GM18873 (cell line): ENCODE measurements at regions not wholly inside any gene's neighbourhood (a gene's known extent, or its start where the extent isn't known, plus 50 kb on each side); places are given as distances from the start of the nearest gene placed in this dataset.
"Not testable (repeated sequence)": the region's sequence is repeated elsewhere in the genome, so short reads cannot be mapped to it uniquely, and the experiment has no call there.

Experiments used
- ATAC-seq: cut with Tn5 transposase; IDR thresholded peaks from one replicate; pipeline ENCODE4 v1.9.1; 2021; ENCODE audit warnings: mild to moderate bottlenecking, moderate library complexity, moderate number of reproducible peaks; ENCODE audit not compliant: unreplicated experiment, low FRiP score

DNA sequence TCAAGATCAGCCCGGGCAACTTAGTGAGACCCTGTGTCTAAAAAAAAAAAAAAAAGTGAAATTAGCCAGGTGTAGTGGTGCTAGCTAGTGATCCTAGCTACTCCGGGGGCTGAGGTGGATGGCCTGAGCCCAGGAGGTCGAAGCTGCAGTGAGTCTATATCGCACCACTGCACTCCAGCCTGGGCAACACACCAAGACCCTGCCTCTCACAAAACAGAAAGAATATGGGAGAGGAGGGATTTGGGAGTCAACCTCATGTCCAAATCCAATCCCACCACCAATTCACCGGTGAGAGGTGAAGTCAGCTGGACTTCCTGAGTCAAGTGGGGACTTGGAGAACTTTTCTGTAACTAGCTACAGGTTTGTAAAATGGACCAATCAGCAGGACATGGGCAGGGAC is 80.5 kb upstream of the MFGE8 start:
- no peak for ATAC-seq

DNA sequence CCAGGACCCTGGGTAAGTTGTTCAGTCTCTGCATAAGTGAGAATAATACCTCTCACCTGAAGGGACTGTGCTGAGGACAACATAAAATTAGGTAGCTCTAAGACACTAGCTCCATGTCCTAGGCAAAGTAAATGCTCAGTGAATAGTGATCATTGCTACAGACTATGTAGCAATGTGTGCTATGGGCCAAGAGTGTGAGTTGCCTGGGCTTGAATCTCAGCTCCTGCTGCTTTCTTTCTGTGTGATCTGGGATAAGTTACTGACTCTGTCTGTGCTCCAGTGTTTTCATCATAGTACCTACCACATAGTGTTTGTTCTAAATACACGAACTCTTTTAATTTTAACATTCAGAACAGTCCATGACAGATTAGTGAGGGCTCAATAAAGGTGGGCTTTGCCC is 81.1 kb upstream of the MFGE8 start:
- ATAC-seq = no peak

DNA sequence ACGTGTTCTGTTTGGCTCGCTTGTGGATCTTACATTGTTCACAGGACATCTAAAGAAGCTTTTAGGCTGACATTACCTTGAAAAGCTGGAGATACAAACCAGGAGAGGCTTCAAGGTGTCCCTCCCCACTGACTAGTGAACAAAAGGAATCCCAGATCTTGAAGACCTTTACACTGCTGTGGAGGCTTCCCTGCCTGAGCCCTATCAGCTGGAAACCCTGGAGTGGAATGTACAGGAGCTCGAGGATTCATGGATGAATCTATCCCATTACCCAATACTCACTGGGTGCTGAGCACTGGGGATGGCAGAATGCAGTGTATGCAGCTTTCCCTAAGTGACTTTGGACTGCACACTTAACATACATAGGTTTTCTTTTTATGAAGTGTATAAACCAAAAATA is 82.3 kb upstream of the MFGE8 start:
- ATAC-seq = no peak

DNA sequence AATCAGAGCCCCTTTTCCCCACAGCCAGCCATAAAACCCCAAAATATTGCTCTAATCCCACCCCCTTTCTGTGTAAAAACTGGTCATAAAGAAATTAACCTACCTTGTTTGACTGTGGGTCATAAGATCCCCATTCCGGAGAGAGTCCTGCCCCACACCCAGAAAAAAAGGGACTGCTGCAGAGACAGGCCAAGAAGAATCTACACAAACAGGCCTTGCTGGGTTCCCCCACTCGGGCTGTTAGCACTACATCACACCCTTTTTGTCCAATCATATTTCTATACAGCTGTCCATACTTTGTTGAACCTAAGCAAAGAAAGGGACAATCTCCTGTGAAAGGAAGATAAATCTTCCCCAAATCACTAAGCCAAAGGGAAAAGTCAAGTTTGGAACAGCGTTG is 84.4 kb upstream of the MFGE8 start:
- no peak for ATAC-seq

DNA sequence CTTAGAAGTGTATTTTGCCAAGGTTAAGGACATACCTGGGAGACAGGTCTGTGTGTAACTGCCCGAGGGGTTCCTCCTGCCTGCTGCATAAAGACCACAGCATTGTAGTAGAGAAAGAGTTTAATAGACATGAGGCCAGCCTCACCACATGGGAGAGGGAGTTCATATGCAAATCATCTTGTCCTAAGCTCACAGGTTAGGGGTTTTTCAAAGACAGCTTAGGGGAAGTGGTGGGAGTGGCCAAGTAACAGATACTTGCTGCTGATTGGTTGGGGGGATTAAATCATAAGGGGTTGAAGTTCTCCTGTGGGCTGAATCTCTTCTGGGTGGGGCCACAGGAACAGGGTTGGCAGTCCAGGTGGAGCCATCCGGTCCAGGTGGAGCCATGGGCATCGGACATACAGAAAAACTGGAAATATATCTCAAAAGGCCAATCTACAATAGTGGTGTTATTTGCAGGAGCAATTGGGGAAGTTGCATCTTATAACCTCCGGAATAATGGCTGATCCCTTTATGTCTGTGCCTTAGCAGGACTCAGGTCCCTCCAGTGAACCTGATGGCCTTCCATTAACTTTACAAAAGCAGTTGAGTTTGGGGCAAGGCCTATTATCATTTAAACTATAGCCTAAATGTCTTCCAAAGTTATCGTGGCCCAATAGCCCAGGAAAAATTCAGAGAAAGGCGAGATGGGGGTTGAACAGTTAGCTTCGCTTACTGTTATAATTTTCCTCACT is 86.0 kb upstream of the MFGE8 start:
- no peak for ATAC-seq

DNA sequence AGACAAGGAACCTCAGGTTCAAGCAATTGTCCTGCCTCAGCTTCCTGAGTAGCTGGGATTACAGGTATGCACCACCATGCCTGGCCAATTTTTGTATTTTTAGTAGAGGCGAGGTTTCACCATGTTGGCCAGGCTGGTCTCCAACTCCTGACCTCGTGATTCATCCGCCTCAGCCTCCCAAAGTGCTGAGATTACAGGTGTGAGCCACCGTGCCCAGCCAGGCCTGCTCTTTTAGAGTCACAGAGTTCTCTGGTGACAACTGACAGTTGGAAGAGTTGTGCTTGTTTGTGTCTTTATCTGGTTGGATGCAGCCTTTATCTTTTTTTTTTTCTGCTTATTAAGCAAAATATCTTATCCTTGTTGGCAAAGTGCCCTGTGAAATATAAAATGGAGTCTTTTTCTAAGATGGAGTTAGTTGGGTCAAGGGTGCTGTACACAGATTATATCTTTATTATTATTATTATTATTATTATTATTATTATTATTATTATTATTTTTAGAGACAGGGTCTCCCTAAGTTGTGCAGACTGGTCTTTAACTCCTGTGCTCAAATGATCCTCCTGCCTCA is 86.5 kb upstream of the ABHD2 start:
- ATAC-seq = not testable (repeated sequence)

DNA sequence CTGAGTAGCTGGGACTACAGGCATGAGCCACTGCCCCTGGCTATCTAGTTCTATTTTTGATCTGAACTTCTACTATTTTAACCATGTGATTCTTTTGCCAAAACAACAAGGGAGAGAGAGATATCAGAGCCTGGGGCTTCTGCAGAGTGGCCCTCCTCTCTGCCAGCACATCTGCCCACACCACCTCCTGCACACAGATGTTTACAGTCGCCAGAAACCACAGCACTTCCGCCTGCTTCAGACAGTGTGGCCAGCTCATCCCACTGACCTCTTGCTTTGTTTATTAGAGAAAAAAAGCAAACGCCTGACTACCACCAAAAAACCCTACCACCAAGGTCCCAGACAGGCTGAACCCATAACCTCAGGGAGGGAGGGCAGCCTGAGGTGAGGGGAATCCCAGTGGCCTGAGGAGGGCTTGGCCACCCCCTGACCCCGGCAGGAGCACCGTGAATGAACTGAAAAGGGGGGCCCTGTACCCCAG is 85.9 kb upstream of the ABHD2 start:
- ATAC-seq = peak; percentile 83

DNA sequence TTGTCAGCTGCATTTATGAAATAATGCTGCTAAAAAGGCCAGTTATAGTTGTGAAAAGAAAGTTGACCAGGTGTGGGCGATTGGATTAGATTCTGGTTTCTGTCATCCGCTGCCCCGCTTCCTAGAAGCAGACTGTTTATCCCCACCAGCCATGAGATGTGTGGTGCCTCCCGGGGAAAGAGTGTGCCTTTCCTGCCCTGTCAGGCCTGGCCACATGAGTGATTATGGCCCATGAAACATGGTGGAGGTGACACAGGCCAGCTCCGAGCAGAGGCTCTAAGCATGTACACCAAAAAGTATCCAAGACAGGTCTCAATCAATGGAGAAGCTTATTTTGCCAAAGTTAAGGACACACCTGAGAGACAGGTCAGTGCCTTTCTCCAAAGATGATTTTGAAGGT is 85.4 kb upstream of the ABHD2 start:
- peak; percentile 8 for ATAC-seq

DNA sequence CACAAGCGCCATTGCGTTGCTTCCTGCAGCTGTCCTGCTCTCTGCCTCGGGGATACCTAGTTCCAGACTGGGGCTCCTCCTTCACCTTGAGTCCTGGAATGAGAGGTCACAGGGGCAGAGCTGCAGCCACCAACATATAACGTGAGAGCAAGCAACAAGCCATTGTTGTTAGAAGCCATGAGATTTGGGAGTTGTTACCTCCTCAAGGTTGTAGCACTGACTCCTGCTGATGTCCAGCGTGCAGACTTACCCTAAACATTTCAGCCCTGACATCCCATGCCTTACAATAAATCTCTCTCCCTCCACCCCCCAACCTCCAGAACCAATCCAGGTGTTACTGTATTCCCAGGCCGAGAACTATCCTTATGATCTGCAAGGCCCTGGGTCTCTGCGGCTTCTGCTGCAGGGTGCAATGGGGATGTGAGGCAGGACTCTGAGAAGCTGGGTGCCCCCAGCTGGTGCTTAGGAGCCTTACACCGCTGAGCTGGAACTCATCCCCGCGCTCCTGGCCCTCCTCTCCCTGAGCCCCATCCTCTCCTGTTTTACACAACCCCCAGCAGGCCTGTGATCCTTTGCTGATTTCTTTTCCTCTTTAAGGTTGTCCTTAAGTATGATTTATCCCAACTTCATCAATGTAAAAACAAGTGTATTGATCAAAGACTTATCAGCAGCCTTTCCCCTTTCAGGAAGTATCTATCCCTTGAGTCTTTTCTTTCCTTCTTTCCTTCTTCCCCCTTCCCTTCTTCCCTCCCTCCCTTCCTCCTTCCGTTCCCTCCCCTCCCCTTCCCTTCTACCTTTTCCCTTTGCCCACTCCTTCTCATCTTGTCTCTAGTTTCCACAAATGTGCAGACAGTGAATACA is 84.2 kb upstream of the ABHD2 start:
- ATAC-seq = no peak

DNA sequence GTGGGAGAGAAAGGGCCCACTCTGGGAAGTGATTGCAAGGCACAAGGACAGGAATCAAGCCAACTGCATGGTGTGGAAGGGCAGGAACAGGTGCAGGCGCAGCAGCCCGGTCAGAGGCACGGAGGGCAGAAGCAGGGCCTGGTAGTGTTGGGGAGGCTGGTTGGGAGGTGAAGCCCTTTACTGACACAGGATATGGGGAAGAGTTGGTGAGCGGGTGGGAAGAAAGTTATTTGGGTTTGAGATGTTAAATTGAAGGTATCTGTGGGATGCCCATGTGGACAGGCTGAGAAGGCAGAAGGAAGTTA is 83.6 kb upstream of the ABHD2 start:
- ATAC-seq = no peak

DNA sequence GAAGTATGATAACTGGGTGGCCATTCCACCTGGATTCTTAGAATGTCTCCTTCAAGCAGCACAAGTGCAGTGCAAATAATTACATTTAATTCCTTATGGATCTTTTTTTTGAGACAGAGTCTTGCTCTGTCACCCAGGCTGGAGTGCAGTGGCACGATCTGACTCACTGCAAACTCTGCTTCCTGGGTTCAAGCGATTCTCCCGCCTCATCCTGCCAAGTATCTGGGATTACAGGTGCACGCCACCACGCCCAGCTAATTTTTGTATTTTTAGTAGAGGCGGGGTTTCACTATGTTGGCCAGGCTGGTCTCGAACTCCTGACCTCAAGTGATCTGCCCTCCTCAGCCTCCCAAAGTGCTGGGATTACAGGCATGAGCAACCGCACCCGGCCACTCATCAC is 80.7 kb upstream of the ABHD2 start:
- not testable (repeated sequence) for ATAC-seq

DNA sequence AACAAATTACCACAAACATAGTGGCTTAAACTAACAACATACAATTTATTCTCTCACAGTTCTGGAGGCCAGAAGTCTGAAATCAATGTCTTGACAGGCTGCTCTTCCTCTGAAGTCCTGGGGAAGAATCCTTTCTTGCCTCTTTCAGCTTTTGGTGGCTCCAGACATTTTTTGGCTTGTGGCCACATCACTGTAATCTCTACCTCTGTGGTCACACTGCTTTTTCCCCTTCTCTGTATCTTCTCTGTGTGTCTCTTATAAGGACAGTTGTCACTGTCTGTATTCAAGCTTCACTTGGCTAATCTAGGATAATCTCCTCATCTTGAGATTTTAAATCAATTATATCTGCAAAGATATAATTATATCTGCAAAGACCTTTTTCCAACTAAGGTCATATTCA is 80.3 kb upstream of the ABHD2 start:
- ATAC-seq = no peak

DNA sequence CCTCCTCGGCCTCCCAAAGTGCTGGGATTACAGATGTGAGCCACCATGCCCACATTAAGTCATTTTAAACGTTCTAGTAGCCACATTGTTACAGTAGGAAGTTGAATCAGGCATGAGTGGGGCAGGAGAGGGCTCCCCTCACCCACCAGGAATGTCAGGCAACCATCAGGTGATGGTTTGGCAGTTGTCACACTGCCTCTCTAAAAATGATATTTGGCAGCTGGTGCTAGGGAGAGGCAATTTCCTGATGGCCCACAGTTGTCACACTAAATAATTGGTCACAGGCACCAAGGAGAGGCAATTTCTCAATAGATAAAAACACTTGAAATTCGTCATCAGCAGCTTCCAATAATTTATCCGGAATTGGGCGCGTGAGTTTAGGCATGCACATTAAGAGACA is 79.2 kb upstream of the ABHD2 start:
- ATAC-seq = no peak

DNA sequence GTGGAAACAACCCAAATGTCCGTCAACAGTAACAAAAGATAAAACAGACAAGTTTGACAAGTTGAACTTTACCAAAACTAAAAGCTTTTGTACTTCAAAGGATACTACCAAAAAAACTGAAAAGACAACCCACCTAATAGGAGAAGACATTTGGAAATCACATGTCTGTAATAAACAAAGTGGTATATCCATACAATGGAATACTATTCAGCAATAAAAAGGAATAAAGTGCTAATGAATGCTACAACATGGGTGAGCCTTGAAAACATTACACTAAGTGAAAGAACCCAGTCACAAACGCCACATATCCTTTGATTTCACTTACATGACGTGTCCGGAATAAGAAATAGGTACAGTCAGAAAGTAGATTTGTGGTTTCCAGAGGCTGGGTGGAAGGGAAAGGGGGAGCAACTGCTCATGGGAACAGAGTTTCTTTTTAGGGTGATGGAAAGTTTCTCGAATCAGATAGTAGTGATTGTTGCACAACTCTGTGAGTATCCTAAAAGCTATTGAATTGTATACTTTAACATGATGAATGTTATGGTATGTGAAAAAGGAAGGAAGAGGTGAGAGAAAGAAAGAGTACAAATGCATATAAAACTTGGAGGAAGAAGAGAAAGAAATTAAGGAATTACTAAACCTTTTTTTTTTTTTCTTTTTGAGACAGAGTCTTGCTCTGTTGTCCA is 72.7 kb upstream of the ABHD2 start:
- ATAC-seq = no peak

DNA sequence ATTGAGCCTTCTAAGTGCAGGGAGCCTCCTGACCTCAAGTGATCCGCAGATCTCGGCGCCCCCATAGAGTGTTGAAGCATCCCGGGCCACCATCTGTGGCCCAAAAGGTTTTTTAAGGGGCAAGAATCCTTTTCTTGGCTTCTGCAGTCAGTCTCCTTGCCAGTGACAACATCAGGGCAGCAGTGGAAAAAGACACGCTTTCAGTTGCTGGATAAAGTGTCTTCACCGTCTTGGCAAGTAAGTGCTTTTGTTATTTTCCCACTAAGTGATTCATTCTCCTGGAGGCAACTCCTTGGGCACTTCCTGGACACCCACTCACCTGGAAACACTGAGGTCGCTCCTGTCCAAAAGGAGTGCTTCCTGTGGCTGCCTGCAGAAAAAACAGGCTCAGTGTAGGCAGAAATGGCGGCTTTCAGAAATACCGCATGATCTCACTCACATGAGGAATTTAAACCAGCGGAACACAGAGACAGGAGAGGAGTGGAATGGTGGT is 71.7 kb upstream of the ABHD2 start:
- ATAC-seq = no peak

DNA sequence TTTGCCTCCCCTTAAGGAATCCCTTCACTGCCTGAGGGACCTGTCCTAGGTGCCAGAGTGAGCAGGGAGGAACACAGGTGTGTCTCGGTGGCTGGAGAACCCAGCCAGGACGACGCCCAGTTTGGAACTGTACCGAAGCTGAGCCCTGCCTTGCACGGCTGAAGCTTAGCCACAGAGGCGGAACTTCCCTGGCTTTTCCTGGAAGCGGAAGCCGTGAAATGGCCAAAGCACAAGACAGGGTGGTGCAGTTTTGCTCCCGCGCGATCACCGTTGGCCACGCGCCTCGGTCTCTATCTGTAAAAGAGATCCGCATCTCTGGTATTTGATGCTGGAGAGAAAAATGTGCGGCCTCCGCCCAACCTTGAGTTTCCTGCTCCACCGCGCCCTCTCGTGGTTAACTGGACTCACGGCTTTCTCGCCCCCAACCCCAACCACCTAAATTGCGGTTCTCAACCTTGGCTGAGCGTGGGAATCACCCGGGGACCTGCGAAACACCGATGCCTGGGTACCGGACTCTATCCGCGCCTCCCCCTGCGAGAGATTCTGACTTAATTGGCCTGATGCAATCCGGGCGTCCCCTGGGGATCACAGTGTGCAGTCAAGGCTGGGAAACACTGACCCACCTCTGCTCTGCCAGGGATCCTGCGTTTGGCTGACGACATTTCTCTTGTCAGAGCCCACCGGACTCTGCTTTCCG is 70.7 kb upstream of the ABHD2 start:
- ATAC-seq = no peak

DNA sequence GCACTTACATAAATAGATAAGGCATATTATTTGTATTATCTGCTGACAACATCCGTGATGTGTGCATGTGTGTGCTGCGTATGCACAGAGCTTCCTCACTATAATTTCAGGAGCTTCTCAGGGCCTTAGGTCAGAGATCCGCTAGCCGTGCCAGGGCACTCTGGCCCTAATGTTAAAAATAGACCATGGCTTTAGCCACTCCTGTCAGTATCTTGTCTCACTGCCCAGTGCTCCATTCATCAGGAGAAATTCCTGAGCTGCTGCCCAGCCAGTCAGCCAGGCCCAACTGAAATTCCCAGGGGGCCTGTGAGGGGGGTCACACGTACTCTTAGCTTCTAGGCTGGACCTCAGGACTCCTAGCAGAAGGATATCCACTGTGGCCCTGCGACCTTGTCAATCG is 70.0 kb upstream of the ABHD2 start:
- no peak for ATAC-seq

DNA sequence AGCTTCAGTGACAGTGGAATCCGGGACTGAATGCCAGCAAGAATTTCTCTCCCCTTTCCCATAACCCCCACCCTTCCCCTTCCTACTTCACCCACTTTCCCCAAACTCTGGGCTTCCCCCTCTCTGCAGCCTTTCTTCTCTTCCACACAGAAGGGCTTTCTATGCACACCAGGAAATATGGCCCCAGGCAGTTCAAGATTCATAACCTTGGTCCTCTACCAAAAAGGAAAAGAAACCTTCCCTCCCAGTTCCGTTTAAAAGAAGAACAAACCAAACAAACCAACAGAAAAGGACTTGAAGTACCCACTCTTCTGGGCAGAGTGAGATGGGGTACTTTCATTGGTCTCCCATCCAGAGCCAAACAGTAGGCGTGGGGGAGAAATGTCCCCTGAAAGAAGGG is 68.8 kb upstream of the ABHD2 start:
- ATAC-seq = no peak

DNA sequence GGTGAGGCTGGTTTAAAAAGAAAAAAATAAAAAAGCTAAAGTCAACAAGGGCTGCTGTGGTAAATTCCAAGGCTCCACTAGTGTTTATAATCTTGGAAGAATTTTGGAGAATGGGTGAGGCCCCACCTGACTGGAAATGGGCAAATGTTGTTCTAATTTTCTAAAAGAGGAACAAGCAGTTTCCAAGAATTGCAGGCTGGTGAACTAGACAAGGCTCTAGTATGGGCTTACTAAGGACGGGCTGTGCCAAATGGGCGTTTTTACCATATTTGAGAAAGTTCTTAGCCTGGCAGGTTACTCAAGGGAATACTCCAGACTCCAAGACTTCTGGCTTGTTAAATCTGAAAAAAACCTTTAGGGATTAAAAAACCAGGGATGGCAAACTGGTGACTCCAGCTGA is 67.0 kb upstream of the ABHD2 start:
- no peak for ATAC-seq

DNA sequence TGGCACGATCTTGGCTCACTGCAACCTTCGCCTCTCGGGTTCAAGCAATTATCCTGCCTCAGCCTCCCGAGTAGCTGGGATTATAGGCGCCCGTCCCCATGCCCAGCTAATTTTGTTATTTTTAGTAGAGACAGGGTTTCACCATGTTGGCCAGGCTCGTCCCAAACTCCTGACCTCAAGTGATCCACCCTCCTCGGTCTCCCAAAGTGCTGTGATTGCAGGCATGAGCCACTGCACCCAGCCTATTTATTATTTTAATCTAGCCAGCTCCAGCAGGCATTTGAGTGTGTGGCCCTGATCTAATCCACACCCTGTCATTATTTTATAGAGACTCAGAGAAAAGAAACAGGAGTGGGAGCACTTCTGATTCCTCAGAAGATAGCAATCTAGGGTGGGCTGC is 66.4 kb upstream of the ABHD2 start:
- not testable (repeated sequence) for ATAC-seq
